ENCODE measurements at regions not wholly inside any gene's neighbourhood (a gene's known extent, or its start where the extent isn't known, plus 50 kb on each side); places are given as distances from the start of the nearest gene placed in this dataset.
"Not testable (repeated sequence)": the region's sequence is repeated elsewhere in the genome, so short reads cannot be mapped to it uniquely, and the experiment has no call there.

DNA sequence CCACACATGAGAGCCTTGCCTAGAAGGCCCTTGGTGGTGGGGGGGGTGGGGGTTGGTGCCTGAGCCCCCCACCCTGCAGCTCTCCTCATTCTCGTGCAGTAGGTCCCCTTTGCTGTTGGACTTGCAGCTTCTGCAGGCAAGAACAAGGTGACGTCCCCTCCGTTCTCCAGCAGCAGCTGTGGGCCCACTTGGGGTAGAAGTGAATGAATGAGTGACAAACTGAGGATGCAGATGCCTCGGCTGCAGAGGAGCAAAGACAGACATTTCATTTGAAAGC is 88.6 kb upstream of the CTDP1 start:
- Histone ChIP-seq H3K79me2 (ENCODE audit: control insufficient read depth, insufficient read depth, low read length) (no peaks in the 10 kb centered on the region), H4K20me1 (ENCODE audit: control insufficient read depth, insufficient read depth, low read length, poor library complexity, severe bottlenecking) (no peaks in the 10 kb centered on the region), H3K4me3 (ENCODE audit: control extremely low read depth in 1 of 5, extremely low read depth in 1 of 5, insufficient read depth in 1 of 5, low read depth in 2 of 5, low read length in 4 of 5) (no peak overlapping the region), H3K27ac (ENCODE audit: low read length in 2 of 2) (no peak overlapping the region), H3K9ac (ENCODE audit: low read length) (no peak overlapping the region), H3K36me3 (replicated peaks in 1 of 2; ENCODE audit: control extremely low read depth in 1 of 2, control insufficient read depth in 1 of 2, extremely low read depth in 1 of 2, insufficient read depth in 2 of 2, low read length in 1 of 2) (no peaks in the 10 kb centered on the region), H3K27me3 (replicated peaks in 1 of 4; ENCODE audit: control extremely low read depth in 1 of 4, control insufficient read depth in 3 of 4, insufficient read depth in 4 of 4, low read length in 3 of 4) (no peaks in the 10 kb centered on the region), H3K4me2 (replicated peaks; ENCODE audit: low read depth, low read length, poor library complexity, severe bottlenecking) (no peak overlapping the region), H3K4me1 (ENCODE audit: control insufficient read depth in 2 of 2, insufficient read depth in 2 of 2, low read length in 2 of 2) (no peaks in the 10 kb centered on the region), H3K9me3 (ENCODE audit: control extremely low read depth in 1 of 3, control insufficient read depth in 2 of 3, insufficient read depth in 1 of 3, low read length in 2 of 3) (no peaks in the 10 kb centered on the region), H2AFZ (ENCODE audit: insufficient read depth, low read depth, low read length, poor library complexity, severe bottlenecking) (no peak overlapping the region)
- ATAC-seq (ENCODE audit: low read depth) (no peak), DNase-seq (no peak)
- Mint-ChIP-seq H3K9me3 (ENCODE audit: insufficient read depth) (peaks cover 7% of the 10 kb centered on the region), H3K4me1 (no peaks in the 10 kb centered on the region), H3K27ac (no peak overlapping the region), H3K4me3 (no peak overlapping the region), H3K27me3 (no peaks in the 10 kb centered on the region)
- 80% methylated on average over 1 of the region's 4 CpGs for WGBS (ENCODE audit: insufficient coverage)
- TF ChIP-seq, protein P1, sequence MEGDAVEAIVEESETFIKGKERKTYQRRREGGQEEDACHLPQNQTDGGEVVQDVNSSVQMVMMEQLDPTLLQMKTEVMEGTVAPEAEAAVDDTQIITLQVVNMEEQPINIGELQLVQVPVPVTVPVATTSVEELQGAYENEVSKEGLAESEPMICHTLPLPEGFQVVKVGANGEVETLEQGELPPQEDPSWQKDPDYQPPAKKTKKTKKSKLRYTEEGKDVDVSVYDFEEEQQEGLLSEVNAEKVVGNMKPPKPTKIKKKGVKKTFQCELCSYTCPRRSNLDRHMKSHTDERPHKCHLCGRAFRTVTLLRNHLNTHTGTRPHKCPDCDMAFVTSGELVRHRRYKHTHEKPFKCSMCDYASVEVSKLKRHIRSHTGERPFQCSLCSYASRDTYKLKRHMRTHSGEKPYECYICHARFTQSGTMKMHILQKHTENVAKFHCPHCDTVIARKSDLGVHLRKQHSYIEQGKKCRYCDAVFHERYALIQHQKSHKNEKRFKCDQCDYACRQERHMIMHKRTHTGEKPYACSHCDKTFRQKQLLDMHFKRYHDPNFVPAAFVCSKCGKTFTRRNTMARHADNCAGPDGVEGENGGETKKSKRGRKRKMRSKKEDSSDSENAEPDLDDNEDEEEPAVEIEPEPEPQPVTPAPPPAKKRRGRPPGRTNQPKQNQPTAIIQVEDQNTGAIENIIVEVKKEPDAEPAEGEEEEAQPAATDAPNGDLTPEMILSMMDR (IDR thresholded peaks at IDR 0.05), result no peak
- no peak for TF ChIP-seq EZH2 (IDR thresholded peaks at IDR 0.05; ENCODE audit: borderline replicate concordance, insufficient read depth, low read depth, low read length, poor library complexity, severe bottlenecking)
- intact Hi-C loops (cut with micrococcal nuclease), result no loop called here
- CTCF ChIA-PET, result no interaction called here
- POLR2A ChIA-PET, result no interaction called here

DNA sequence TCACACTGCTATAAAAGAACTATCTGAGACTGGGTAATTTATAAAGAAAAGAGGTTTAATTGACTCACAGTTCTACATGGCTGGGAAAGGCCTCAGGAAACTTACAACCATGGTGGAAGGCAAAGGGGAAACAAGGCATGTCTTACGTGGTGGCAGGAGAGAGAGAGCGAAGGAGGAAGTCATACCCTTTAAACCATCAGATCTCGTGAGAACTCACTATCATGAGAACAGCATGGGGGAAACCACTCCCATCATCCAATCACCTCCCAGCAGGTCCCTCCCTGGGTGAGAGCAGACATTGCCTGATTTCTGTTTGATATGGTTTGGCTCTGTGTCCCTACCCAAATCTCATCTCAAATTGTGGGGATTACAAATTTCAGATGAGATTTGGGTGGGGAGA is 86.9 kb upstream of the CTDP1 start:
- CTCF ChIA-PET; H3K4me3 Mint-ChIP-seq; H3K4me3 ChIP-seq (ENCODE audit: control extremely low read depth in 1 of 5, extremely low read depth in 1 of 5, insufficient read depth in 1 of 5, low read depth in 2 of 5, low read length in 4 of 5); H3K4me1 ChIP-seq (ENCODE audit: control insufficient read depth in 2 of 2, insufficient read depth in 2 of 2, low read length in 2 of 2); POLR2A ChIA-PET; DNase-seq; H3K36me3 ChIP-seq (replicated peaks in 1 of 2; ENCODE audit: control extremely low read depth in 1 of 2, control insufficient read depth in 1 of 2, extremely low read depth in 1 of 2, insufficient read depth in 2 of 2, low read length in 1 of 2); H3K27ac ChIP-seq (ENCODE audit: low read length in 2 of 2); H3K4me2 ChIP-seq (replicated peaks; ENCODE audit: low read depth, low read length, poor library complexity, severe bottlenecking); H3K27me3 Mint-ChIP-seq; intact Hi-C loops (cut with micrococcal nuclease); ATAC-seq (ENCODE audit: low read depth); H3K27me3 ChIP-seq (replicated peaks in 1 of 4; ENCODE audit: control extremely low read depth in 1 of 4, control insufficient read depth in 3 of 4, insufficient read depth in 4 of 4, low read length in 3 of 4); H3K79me2 ChIP-seq (ENCODE audit: control insufficient read depth, insufficient read depth, low read length); H3K27ac Mint-ChIP-seq; H4K20me1 ChIP-seq (ENCODE audit: control insufficient read depth, insufficient read depth, low read length, poor library complexity, severe bottlenecking); H3K9me3 ChIP-seq (ENCODE audit: control extremely low read depth in 1 of 3, control insufficient read depth in 2 of 3, insufficient read depth in 1 of 3, low read length in 2 of 3); H2AFZ ChIP-seq (ENCODE audit: insufficient read depth, low read depth, low read length, poor library complexity, severe bottlenecking); H3K9me3 Mint-ChIP-seq (ENCODE audit: insufficient read depth); H3K9ac ChIP-seq (ENCODE audit: low read length); H3K4me1 Mint-ChIP-seq: not testable (repeated sequence)
- WGBS (ENCODE audit: insufficient coverage), result no CpG with 5 or more reads among the region's 3 CpGs

All from B cell (primary cell).